A549 (cell line): ENCODE measurements at regions not wholly inside any gene's neighbourhood (a gene's known extent, or its start where the extent isn't known, plus 50 kb on each side); places are given as distances from the start of the nearest gene placed in this dataset.

Experiments used
- HOXB5 ChIP-seq: fragments of 250-450 bp; sonication (Bioruptor Pico); IDR thresholded peaks from 2 replicates; pipeline ENCODE4 v1.5.0; 2020; ENCODE audit warnings: mild to moderate bottlenecking, moderate library complexity
- RCOR1 ChIP-seq: fragments of 150-350 bp; IDR thresholded peaks from 2 replicates; pipeline ENCODE4 v1.6.1; 2014; ENCODE audit warnings: antibody characterized with exemption, low read length, low read depth
- RFX5 ChIP-seq: fragments of 450-650 bp; IDR thresholded peaks from 2 replicates; pipeline ENCODE4 v1.7.1; 2014; ENCODE audit warnings: antibody characterized with exemption, mild to moderate bottlenecking, moderate library complexity
- TF ChIP-seq, protein P1 (sequence below): IDR thresholded peaks from 2 replicates; pipeline ENCODE4 v1.6.1; 2012

DNA sequence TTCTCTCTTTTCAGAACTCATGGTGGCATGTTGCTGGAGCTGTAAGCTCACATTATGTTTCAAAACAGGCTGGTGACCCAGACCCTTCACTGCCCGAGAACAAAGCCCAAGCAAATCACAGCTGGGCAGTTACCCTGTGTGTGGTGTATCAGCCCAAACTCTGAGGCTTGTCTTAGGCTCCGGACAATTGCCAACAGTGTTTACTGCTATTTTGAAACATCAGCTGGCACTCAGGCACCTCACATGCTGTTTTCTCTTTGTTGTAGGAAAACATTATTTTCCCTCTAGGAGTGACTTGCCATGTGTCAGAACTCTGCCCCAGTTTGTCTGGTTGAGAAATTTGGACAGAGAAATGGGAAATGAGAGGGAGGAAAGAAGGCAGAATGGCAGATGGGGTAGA lies 237.6 kb upstream of the APCDD1 start:
- no peak for TF ChIP-seq RCOR1
- TF ChIP-seq RFX5 = no peak
- TF ChIP-seq, protein P1, sequence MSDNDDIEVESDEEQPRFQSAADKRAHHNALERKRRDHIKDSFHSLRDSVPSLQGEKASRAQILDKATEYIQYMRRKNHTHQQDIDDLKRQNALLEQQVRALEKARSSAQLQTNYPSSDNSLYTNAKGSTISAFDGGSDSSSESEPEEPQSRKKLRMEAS = no peak
- TF ChIP-seq HOXB5 (CRISPR knock-in tag) = no peak
